PC-9 (cell line): ENCODE measurements at regions not wholly inside any gene's neighbourhood (a gene's known extent, or its start where the extent isn't known, plus 50 kb on each side); places are given as distances from the start of the nearest gene placed in this dataset.
"Not testable (repeated sequence)": the region's sequence is repeated elsewhere in the genome, so short reads cannot be mapped to it uniquely, and the experiment has no call there.

ENCODE experiments used
- BruUV-seq: library from RNA; stranded (reverse); fragments of 400-500 nt; replicated peaks from 2 replicates; lab custom pipeline; 2021; lab: Mats Ljungman, UMichigan
- CTCF ChIA-PET: fragments of 300-600 bp; sonication (Branson Sonifier 250); formaldehyde crosslinking; loops from one replicate; lab custom pipeline; 2022; ENCODE audit warnings: antibody characterized with exemption; lab: Charles Lee
- POLR2A ChIA-PET: fragments of 300-600 bp; sonication (Branson Sonifier 250); formaldehyde crosslinking; loops from one replicate; lab custom pipeline; 2022; ENCODE audit warnings: antibody characterized with exemption; ENCODE audit not compliant: unreplicated experiment; lab: Charles Lee
- DNase-seq, 2 experiments: peaks; one replicate each; pipeline versions ENCODE4 v3.0.0 to v3.0.0-alpha.2; 2015 to 2022; ENCODE audit warnings: mixed read lengths in 1 of 2
- H2AFZ ChIP-seq: fragments of 200-600 bp; sonication (generic); 2 replicates; pipeline ENCODE4 v1.8.1; 2017; ENCODE audit warnings: antibody characterized with exemption
- H3F3A ChIP-seq: fragments of 200-600 bp; sonication (generic); 2 replicates; pipeline ENCODE4 v1.8.1; 2017; ENCODE audit warnings: antibody characterized with exemption, mild to moderate bottlenecking, low read depth; ENCODE audit not compliant: insufficient read depth
- H3K27ac ChIP-seq: fragments of 200-600 bp; sonication (generic); 2 replicates; pipeline ENCODE4 v1.6.1; 2016; ENCODE audit warnings: mixed run types
- H3K27me3 ChIP-seq: fragments of 200-600 bp; sonication (generic); 2 replicates; pipeline ENCODE4 v1.6.1; 2016; ENCODE audit warnings: low read depth, mixed run types; ENCODE audit not compliant: insufficient read depth
- H3K36me3 ChIP-seq: fragments of 200-600 bp; sonication (generic); 2 replicates; pipeline ENCODE4 v1.6.1; 2016; ENCODE audit warnings: low read depth, mixed run types
- H3K4me1 ChIP-seq: fragments of 200-600 bp; sonication (generic); replicated peaks from 2 replicates; pipeline ENCODE4 v1.6.1; 2016; ENCODE audit warnings: mixed run types; ENCODE audit not compliant: insufficient read depth
- H3K4me2 ChIP-seq: fragments of 200-600 bp; sonication (generic); 2 replicates; pipeline ENCODE4 v1.6.1; 2017; ENCODE audit warnings: mixed run types
- H3K4me3 ChIP-seq: fragments of 200-600 bp; sonication (generic); 2 replicates; pipeline ENCODE4 v1.6.1; 2016; ENCODE audit warnings: mixed run types
- H3K79me2 ChIP-seq: fragments of 200-600 bp; sonication (generic); 2 replicates; pipeline ENCODE4 v1.6.1; 2017; ENCODE audit warnings: low read depth, mixed run types
- H3K9me2 ChIP-seq: fragments of 200-600 bp; sonication (generic); 2 replicates; pipeline ENCODE4 v1.8.1; 2017; ENCODE audit warnings: mild to moderate bottlenecking; ENCODE audit not compliant: insufficient read depth
- H3K9me3 ChIP-seq: fragments of 200-600 bp; sonication (generic); 2 replicates; pipeline ENCODE4 v1.8.1; 2016; ENCODE audit warnings: low read depth; ENCODE audit not compliant: insufficient read depth
- H4K20me1 ChIP-seq: fragments of 200-600 bp; sonication (generic); 2 replicates; pipeline ENCODE4 v1.8.1; 2017; ENCODE audit not compliant: insufficient read depth
- EZH2 ChIP-seq: fragments of 200-600 bp; sonication (generic); IDR thresholded peaks from 2 replicates; pipeline ENCODE4 v1.8.0; 2017; ENCODE audit warnings: antibody characterized with exemption, low read depth
- intact Hi-C: fragments of 100-400 bp; cut with micrococcal nuclease; formaldehyde crosslinking; loops from one replicate; pipeline ENCODE4 v1.10.0; 2022; ENCODE audit not compliant: unreplicated experiment
- TF ChIP-seq, protein P1 (sequence below): fragments of 200-600 bp; sonication (generic); conservative IDR thresholded peaks from 2 replicates; pipeline ENCODE4 v1.6.1; 2017; ENCODE audit warnings: mixed run types, antibody characterized with exemption, mild to moderate bottlenecking, moderate library complexity

GRCh38 chr19:34573226-34573864 is 91.8 kb downstream of the WTIP start:
- ChIA-PET POLR2A (no interaction called here), CTCF (no interaction called here)
- Histone ChIP-seq H3K9me2 (no peaks in the 10 kb centered on the region), H3K4me2 (no peak overlapping the region), H3K36me3 (no peaks in the 10 kb centered on the region), H3K27ac (no peak overlapping the region), H2AFZ (no peak overlapping the region), H3K9me3 (peaks cover 10% of the 10 kb centered on the region), H3K79me2 (no peaks in the 10 kb centered on the region), H3F3A (no peaks in the 10 kb centered on the region), H3K4me1 (no peaks in the 10 kb centered on the region), H3K27me3 (peaks cover 2% of the 10 kb centered on the region; the same call in 1 of the 2 replicates), H3K4me3 (no peak overlapping the region), H4K20me1 (no peaks in the 10 kb centered on the region)
- no TSS peak for BruUV-seq
- intact Hi-C loops = no loop called here
- no peak for DNase-seq
- TF ChIP-seq EZH2 = no peak
- TF ChIP-seq, protein P1, sequence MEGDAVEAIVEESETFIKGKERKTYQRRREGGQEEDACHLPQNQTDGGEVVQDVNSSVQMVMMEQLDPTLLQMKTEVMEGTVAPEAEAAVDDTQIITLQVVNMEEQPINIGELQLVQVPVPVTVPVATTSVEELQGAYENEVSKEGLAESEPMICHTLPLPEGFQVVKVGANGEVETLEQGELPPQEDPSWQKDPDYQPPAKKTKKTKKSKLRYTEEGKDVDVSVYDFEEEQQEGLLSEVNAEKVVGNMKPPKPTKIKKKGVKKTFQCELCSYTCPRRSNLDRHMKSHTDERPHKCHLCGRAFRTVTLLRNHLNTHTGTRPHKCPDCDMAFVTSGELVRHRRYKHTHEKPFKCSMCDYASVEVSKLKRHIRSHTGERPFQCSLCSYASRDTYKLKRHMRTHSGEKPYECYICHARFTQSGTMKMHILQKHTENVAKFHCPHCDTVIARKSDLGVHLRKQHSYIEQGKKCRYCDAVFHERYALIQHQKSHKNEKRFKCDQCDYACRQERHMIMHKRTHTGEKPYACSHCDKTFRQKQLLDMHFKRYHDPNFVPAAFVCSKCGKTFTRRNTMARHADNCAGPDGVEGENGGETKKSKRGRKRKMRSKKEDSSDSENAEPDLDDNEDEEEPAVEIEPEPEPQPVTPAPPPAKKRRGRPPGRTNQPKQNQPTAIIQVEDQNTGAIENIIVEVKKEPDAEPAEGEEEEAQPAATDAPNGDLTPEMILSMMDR = no peak

DNA sequence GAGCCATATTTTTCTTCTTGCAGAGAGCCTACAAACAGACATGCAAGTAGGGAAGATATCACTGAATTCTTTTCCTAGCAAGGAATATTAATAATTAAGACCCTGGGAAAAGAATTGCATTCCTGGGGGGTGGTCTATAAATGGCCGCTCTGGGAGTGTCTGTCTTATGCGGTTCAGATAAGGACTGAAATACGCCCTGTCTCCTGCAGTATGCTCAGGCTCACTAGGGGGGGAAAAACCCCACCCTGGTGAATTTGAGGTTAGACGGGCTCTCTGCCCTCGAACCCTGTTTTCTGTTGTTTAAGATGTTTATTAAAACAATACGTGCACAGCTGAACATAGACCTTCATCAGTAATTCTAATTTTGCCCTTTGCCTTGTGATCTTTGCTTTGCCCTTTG is 88.6 kb downstream of the WTIP start:
- H2AFZ ChIP-seq, DNase-seq, H3K9me2 ChIP-seq, BruUV-seq, H3K36me3 ChIP-seq, H3K4me2 ChIP-seq, H3K4me3 ChIP-seq, intact Hi-C loops, H3K4me1 ChIP-seq, H3K27me3 ChIP-seq, CTCF ChIA-PET, H3K27ac ChIP-seq, POLR2A ChIA-PET, H4K20me1 ChIP-seq, H3F3A ChIP-seq, H3K79me2 ChIP-seq: not testable (repeated sequence)
- H3K9me3 ChIP-seq = peaks cover 10% of the 10 kb centered on the region

DNA sequence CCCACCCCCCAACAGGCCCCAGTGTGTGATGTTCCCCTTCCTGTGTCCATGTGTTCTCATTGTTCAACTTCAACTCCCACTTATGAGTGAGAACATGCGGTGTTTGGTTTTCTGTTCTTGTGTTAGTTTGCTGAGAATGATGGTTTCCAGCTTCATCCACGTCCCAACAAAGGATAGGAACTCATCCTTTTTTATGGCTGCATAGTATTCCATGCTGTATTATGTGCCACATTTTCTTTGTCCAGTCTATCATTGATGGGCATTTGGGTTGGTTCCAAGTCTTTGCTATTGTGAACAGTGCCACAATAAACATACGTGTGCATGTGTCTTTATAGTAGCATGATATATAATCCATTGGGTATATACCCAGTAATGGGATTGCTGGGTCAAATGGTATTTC is 80.8 kb downstream of the WTIP start:
- POLR2A ChIA-PET, CTCF ChIA-PET: not testable (repeated sequence)

More for the DNA sequence above, 80.8 kb downstream of the WTIP start:
- intact Hi-C loops, H3K4me1 ChIP-seq, H3K36me3 ChIP-seq, H3K4me2 ChIP-seq, H3K4me3 ChIP-seq, H3K27ac ChIP-seq, H3F3A ChIP-seq, H3K9me2 ChIP-seq, H4K20me1 ChIP-seq, H2AFZ ChIP-seq, H3K79me2 ChIP-seq, BruUV-seq, DNase-seq, H3K9me3 ChIP-seq: not testable (repeated sequence)
- peaks cover 39% of the 10 kb centered on the region for H3K27me3 ChIP-seq
